Osteocyte (in vitro differentiated cells): ENCODE measurements at regions not wholly inside any gene's neighbourhood (a gene's known extent, or its start where the extent isn't known, plus 50 kb on each side); places are given as distances from the start of the nearest gene placed in this dataset.

Source experiments
- DNase-seq: peaks from one replicate; pipeline ENCODE4 v3.0.0; 2021; ENCODE audit warnings: mixed read lengths; ENCODE audit not compliant: unreplicated experiment; ENCODE audit errors: extremely low spot score
- H3K27ac Mint-ChIP-seq: one replicate; pipeline ENCODE4 v1.8.0; 2021; ENCODE audit warnings: mild to moderate bottlenecking, mixed read lengths; ENCODE audit not compliant: unreplicated experiment
- H3K27me3 Mint-ChIP-seq: one replicate; pipeline ENCODE4 v1.8.0; 2021; ENCODE audit warnings: mixed read lengths; ENCODE audit not compliant: unreplicated experiment
- H3K36me3 Mint-ChIP-seq: one replicate; pipeline ENCODE4 v1.8.0; 2021; ENCODE audit warnings: mixed read lengths; ENCODE audit not compliant: unreplicated experiment
- H3K4me1 Mint-ChIP-seq: one replicate; pipeline ENCODE4 v1.8.0; 2021; ENCODE audit warnings: mixed read lengths; ENCODE audit not compliant: unreplicated experiment
- H3K4me3 Mint-ChIP-seq: one replicate; pipeline ENCODE4 v1.8.0; 2021; ENCODE audit warnings: mild to moderate bottlenecking, moderate library complexity, mixed read lengths; ENCODE audit not compliant: unreplicated experiment
- H3K9me3 Mint-ChIP-seq: one replicate; pipeline ENCODE4 v1.8.0; 2021; ENCODE audit warnings: mixed read lengths; ENCODE audit not compliant: unreplicated experiment
- TF ChIP-seq, protein P1 (sequence below): fragments of 200-600 bp; sonication (generic); IDR thresholded peaks from 2 replicates; pipeline ENCODE4 v1.5.0; 2021; ENCODE audit warnings: antibody characterized with exemption, mild to moderate bottlenecking, moderate library complexity

GRCh38 chr1:187046293-187046692, 217.5 kb downstream of the PLA2G4A start:
- Mint-ChIP-seq H3K4me3 (no peak overlapping the region), H3K36me3 (no peaks in the 10 kb centered on the region), H3K9me3 (no peaks in the 10 kb centered on the region), H3K4me1 (peaks cover 3% of the 10 kb centered on the region), H3K27ac (no peak overlapping the region), H3K27me3 (peaks cover 11% of the 10 kb centered on the region)
- no peak for DNase-seq
- TF ChIP-seq, protein P1, sequence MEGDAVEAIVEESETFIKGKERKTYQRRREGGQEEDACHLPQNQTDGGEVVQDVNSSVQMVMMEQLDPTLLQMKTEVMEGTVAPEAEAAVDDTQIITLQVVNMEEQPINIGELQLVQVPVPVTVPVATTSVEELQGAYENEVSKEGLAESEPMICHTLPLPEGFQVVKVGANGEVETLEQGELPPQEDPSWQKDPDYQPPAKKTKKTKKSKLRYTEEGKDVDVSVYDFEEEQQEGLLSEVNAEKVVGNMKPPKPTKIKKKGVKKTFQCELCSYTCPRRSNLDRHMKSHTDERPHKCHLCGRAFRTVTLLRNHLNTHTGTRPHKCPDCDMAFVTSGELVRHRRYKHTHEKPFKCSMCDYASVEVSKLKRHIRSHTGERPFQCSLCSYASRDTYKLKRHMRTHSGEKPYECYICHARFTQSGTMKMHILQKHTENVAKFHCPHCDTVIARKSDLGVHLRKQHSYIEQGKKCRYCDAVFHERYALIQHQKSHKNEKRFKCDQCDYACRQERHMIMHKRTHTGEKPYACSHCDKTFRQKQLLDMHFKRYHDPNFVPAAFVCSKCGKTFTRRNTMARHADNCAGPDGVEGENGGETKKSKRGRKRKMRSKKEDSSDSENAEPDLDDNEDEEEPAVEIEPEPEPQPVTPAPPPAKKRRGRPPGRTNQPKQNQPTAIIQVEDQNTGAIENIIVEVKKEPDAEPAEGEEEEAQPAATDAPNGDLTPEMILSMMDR: no peak

DNA sequence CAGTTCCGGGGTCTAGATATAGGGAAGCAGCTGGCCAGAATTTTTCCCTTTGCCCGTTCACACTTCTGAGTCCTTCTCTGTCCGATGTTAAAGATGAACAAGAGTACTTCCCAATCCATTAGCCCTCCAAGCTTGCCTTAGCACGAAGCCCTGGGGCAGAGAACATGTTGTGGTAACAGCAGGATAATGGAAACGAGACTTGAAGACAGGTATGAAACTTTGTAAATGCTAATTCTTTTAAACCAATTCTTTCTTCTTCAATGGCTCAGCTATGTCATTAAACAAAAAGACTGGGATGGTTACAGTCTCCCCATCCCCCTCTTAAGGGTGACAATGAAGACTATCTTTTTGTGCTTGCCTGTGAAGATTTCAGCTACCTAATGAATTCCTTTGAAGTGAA, 218.5 kb downstream of the PLA2G4A start:
- no peak for DNase-seq
- Mint-ChIP-seq H3K36me3 (no peaks in the 10 kb centered on the region), H3K4me3 (no peak overlapping the region), H3K27ac (no peak overlapping the region), H3K4me1 (peaks cover under 1% of the 10 kb centered on the region), H3K9me3 (no peaks in the 10 kb centered on the region), H3K27me3 (peaks cover 11% of the 10 kb centered on the region)
- TF ChIP-seq, protein P1: no peak

DNA sequence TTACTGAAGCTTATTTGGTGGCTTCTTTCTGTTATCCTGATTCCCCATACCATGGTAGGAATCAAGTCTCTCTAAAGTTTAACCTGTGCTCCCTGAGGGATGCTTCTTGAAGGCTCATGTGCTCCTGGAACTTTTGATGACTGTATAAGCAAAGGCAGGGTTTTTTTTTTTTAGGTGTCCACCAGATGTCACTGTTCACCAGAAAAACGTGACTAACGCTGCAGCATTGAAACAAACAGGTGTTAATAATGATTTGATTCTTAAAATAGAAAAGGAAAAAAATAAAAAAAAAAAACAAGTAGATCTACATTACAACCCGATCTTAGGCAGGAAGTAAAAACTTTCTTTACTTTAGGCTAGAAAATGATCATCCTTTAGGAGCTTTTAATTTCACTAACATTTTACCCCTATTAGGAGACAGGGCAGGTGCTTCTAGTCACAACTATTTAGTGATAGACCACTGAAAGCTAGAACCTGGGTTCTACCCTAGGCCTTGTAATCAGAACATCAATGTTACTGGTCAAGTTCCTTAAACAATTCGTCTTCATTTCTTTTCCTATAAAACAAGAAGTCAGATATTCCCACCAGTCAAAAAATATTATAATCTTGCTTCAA, 223.0 kb downstream of the PLA2G4A start:
- no peak for DNase-seq
- Mint-ChIP-seq H3K27me3 (peaks cover 13% of the 10 kb centered on the region), H3K4me1 (no peaks in the 10 kb centered on the region), H3K9me3 (no peaks in the 10 kb centered on the region), H3K4me3 (no peak overlapping the region), H3K27ac (no peak overlapping the region), H3K36me3 (no peaks in the 10 kb centered on the region)
- TF ChIP-seq, protein P1: peak; percentile 70

DNA sequence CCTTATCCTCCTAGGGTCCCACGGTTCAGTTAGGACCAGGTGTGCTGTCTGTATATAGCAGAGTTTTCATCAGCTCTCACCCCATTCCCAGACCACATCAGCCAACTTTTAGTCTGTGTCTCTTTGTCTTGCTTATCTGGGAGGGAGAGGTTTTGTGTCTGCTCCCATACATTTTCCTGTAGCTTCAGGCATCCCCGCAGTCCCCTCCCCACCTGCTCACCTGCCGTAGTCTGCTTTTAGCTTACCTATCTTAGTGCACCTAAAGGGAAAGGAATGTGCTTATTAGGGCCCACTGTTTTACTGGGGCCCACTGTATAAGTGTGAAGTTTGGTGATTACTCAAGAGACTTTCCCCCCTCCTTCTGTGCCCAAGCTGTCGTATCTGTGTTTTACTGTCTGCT, 225.1 kb downstream of the PLA2G4A start:
- H3K4me1 Mint-ChIP-seq: no peaks in the 10 kb centered on the region
- DNase-seq: no peak
- H3K9me3 Mint-ChIP-seq: no peaks in the 10 kb centered on the region
- no peak overlapping the region for H3K4me3 Mint-ChIP-seq
- H3K36me3 Mint-ChIP-seq: no peaks in the 10 kb centered on the region
- H3K27ac Mint-ChIP-seq: no peak overlapping the region
- peaks cover 10% of the 10 kb centered on the region for H3K27me3 Mint-ChIP-seq
- TF ChIP-seq, protein P1: no peak

GRCh38 chr1:187054862-187055757, 226.4 kb downstream of the PLA2G4A start:
- TF ChIP-seq, protein P1: no peak
- Mint-ChIP-seq H3K27me3 (peaks cover 4% of the 10 kb centered on the region), H3K27ac (no peak overlapping the region), H3K9me3 (no peaks in the 10 kb centered on the region), H3K4me3 (no peak overlapping the region), H3K36me3 (no peaks in the 10 kb centered on the region), H3K4me1 (no peaks in the 10 kb centered on the region)
- DNase-seq: no peak
